Activated CD4-positive, CD25-positive, alpha-beta regulatory T cell (primary cell): ENCODE measurements at regions not wholly inside any gene's neighbourhood (a gene's known extent, or its start where the extent isn't known, plus 50 kb on each side); places are given as distances from the start of the nearest gene placed in this dataset.

Experiments used
- DNase-seq, 4 experiments: peaks; one replicate each; lab custom pipeline; 2025; lab: John Stamatoyannopoulos, UW

- DNase-seq, result no peak
These were observed 710.6 kb upstream of the ID2 start for GRCh38 chr2:7971248-7971647.

- no peak for DNase-seq
These were observed 710.0 kb upstream of the ID2 start for GRCh38 chr2:7971841-7972240.

- no peak for DNase-seq
These were observed 709.2 kb upstream of the ID2 start for GRCh38 chr2:7972670-7973069.

- no peak for DNase-seq
These were observed 707.9 kb upstream of the ID2 start for GRCh38 chr2:7973801-7974480.

- no peak for DNase-seq
These were observed 706.9 kb upstream of the ID2 start for GRCh38 chr2:7974936-7975335.

- no peak for DNase-seq
These were observed 705.6 kb upstream of the ID2 start for GRCh38 chr2:7976206-7976605.

GRCh38 chr2:7977981-7978380, 703.9 kb upstream of the ID2 start:
- DNase-seq, result no peak

- no peak for DNase-seq
These were observed 699.8 kb upstream of the ID2 start for GRCh38 chr2:7982054-7982453.

GRCh38 chr2:7983451-7983850, 698.4 kb upstream of the ID2 start:
- DNase-seq, result no peak

GRCh38 chr2:7983912-7984311, 697.9 kb upstream of the ID2 start:
- DNase-seq, result no peak

- DNase-seq, result no peak
These were observed 697.0 kb upstream of the ID2 start for GRCh38 chr2:7984693-7985353.

GRCh38 chr2:7986431-7986830, 695.4 kb upstream of the ID2 start:
- DNase-seq, result no peak

GRCh38 chr2:7987992-7988391, 693.9 kb upstream of the ID2 start:
- DNase-seq, result no peak

GRCh38 chr2:7988440-7988839, 693.4 kb upstream of the ID2 start:
- DNase-seq, result no peak

GRCh38 chr2:7989823-7990222, 692.0 kb upstream of the ID2 start:
- DNase-seq, result no peak

- DNase-seq, result no peak
These were observed 688.9 kb upstream of the ID2 start for GRCh38 chr2:7992612-7993602.

- no peak for DNase-seq
These were observed 687.4 kb upstream of the ID2 start for GRCh38 chr2:7994397-7994951.

- DNase-seq, result no peak
These were observed 684.6 kb upstream of the ID2 start for GRCh38 chr2:7997279-7997678.

GRCh38 chr2:7999683-8000476, 682.0 kb upstream of the ID2 start:
- DNase-seq, result no peak

GRCh38 chr2:8000870-8001269, 681.0 kb upstream of the ID2 start:
- DNase-seq, result no peak

- no peak for DNase-seq
These were observed 679.0 kb upstream of the ID2 start for GRCh38 chr2:8002765-8003393.
